IgD-negative memory B cell (primary cell): ENCODE measurements at regions not wholly inside any gene's neighbourhood (a gene's known extent, or its start where the extent isn't known, plus 50 kb on each side); places are given as distances from the start of the nearest gene placed in this dataset.

Experiments used
- H3K27ac Mint-ChIP-seq, 3 donors: one replicate each; pipeline ENCODE4 v1.8.0; 2020 to 2022; ENCODE audit warnings: mild to moderate bottlenecking in 3 of 3, mixed read lengths in 3 of 3, moderate library complexity in 1 of 3
- H3K27me3 Mint-ChIP-seq: one replicate; pipeline ENCODE4 v1.8.0; 2021; ENCODE audit warnings: mixed read lengths
- H3K36me3 Mint-ChIP-seq: one replicate; pipeline ENCODE4 v1.8.0; 2020; ENCODE audit warnings: mild to moderate bottlenecking, mixed read lengths
- H3K4me1 Mint-ChIP-seq, 3 donors: one replicate each; pipeline ENCODE4 v1.8.0; 2020 to 2022; ENCODE audit warnings: mixed read lengths in 3 of 3, mild to moderate bottlenecking in 1 of 3
- H3K4me3 Mint-ChIP-seq, 4 donors: one replicate each; pipeline ENCODE4 v1.8.0; 2020 to 2022; ENCODE audit warnings: mild to moderate bottlenecking in 4 of 4, mixed read lengths in 4 of 4, moderate library complexity in 3 of 4
- H3K9me3 Mint-ChIP-seq, 3 donors: one replicate each; pipeline ENCODE4 v1.8.0; 2020 to 2021; ENCODE audit warnings: mixed read lengths in 3 of 3, mild to moderate bottlenecking in 1 of 3

- no peaks in the 10 kb centered on the region for H3K36me3 Mint-ChIP-seq
- peak overlapping the region in 2 of 3 donors; percentile 53 for H3K27ac Mint-ChIP-seq
- no peaks in the 10 kb centered on the region for H3K4me1 Mint-ChIP-seq
- peaks cover 7% of the 10 kb centered on the region for H3K27me3 Mint-ChIP-seq
- no peaks in the 10 kb centered on the region for H3K9me3 Mint-ChIP-seq
- H3K4me3 Mint-ChIP-seq: no peak overlapping the region
Observed at GRCh38 chr2:239519089-239519920, 118.5 kb upstream of the HDAC4 start.

- no peak overlapping the region for H3K27ac Mint-ChIP-seq
- no peaks in the 10 kb centered on the region for H3K9me3 Mint-ChIP-seq
- H3K4me1 Mint-ChIP-seq: no peaks in the 10 kb centered on the region
- no peak overlapping the region for H3K4me3 Mint-ChIP-seq
- peaks cover 7% of the 10 kb centered on the region for H3K27me3 Mint-ChIP-seq
- H3K36me3 Mint-ChIP-seq: no peaks in the 10 kb centered on the region
Observed at GRCh38 chr2:239518286-239519088, 117.7 kb upstream of the HDAC4 start.

GRCh38 chr2:239517686-239518085 is 116.9 kb upstream of the HDAC4 start:
- Mint-ChIP-seq H3K9me3 (no peaks in the 10 kb centered on the region), H3K27me3 (peaks cover 7% of the 10 kb centered on the region), H3K36me3 (no peaks in the 10 kb centered on the region), H3K4me3 (no peak overlapping the region), H3K27ac (no peak overlapping the region), H3K4me1 (no peaks in the 10 kb centered on the region)

GRCh38 chr2:239516954-239517305 is 116.1 kb upstream of the HDAC4 start:
- H3K9me3 Mint-ChIP-seq: no peaks in the 10 kb centered on the region

GRCh38 chr2:239516286-239516953 is 115.6 kb upstream of the HDAC4 start:
- Mint-ChIP-seq H3K4me3 (no peak overlapping the region), H3K4me1 (no peaks in the 10 kb centered on the region), H3K27ac (no peak overlapping the region), H3K36me3 (no peaks in the 10 kb centered on the region), H3K27me3 (peaks cover 3% of the 10 kb centered on the region), H3K9me3 (no peaks in the 10 kb centered on the region)

More at GRCh38 chr2:239516954-239517305, 116.1 kb upstream of the HDAC4 start:
- Mint-ChIP-seq H3K27ac (no peak overlapping the region), H3K4me1 (no peaks in the 10 kb centered on the region), H3K4me3 (no peak overlapping the region), H3K36me3 (no peaks in the 10 kb centered on the region), H3K27me3 (peaks cover 3% of the 10 kb centered on the region)

- H3K4me3 Mint-ChIP-seq: peak overlapping the region in 1 of 4 donors; percentile 76
- no peaks in the 10 kb centered on the region for H3K4me1 Mint-ChIP-seq
- H3K9me3 Mint-ChIP-seq: peaks cover 0 to 2% (median 0%) of the 10 kb centered on the region in 3 donors
- H3K27ac Mint-ChIP-seq: peak overlapping the region in 1 of 3 donors; percentile 88
- H3K36me3 Mint-ChIP-seq: no peaks in the 10 kb centered on the region
- H3K27me3 Mint-ChIP-seq: peaks cover 3% of the 10 kb centered on the region
Observed at GRCh38 chr2:239514754-239515530, 114.1 kb upstream of the HDAC4 start.

- Mint-ChIP-seq H3K27ac (no peak overlapping the region), H3K27me3 (peaks cover 3% of the 10 kb centered on the region), H3K36me3 (peaks cover 1% of the 10 kb centered on the region), H3K4me1 (no peaks in the 10 kb centered on the region), H3K9me3 (peaks cover 0 to 2% (median 0%) of the 10 kb centered on the region in 3 donors), H3K4me3 (no peak overlapping the region)
Observed at GRCh38 chr2:239512054-239512453, 111.2 kb upstream of the HDAC4 start.

GRCh38 chr2:239509373-239510143 is 108.7 kb upstream of the HDAC4 start:
- Mint-ChIP-seq H3K27ac (no peak overlapping the region), H3K4me1 (no peaks in the 10 kb centered on the region), H3K4me3 (no peak overlapping the region), H3K36me3 (peaks cover 1% of the 10 kb centered on the region), H3K9me3 (peaks cover 0 to 2% (median 2%) of the 10 kb centered on the region in 3 donors), H3K27me3 (no peaks in the 10 kb centered on the region)

GRCh38 chr2:239508261-239508660 is 107.4 kb upstream of the HDAC4 start:
- no peak overlapping the region for H3K4me3 Mint-ChIP-seq
- no peak overlapping the region for H3K27ac Mint-ChIP-seq
- no peaks in the 10 kb centered on the region for H3K27me3 Mint-ChIP-seq
- H3K9me3 Mint-ChIP-seq: peaks cover 0 to 2% (median 2%) of the 10 kb centered on the region in 3 donors
- no peaks in the 10 kb centered on the region for H3K4me1 Mint-ChIP-seq
- peaks cover 1% of the 10 kb centered on the region for H3K36me3 Mint-ChIP-seq

GRCh38 chr2:239507576-239508258 is 106.9 kb upstream of the HDAC4 start:
- no peak overlapping the region for H3K27ac Mint-ChIP-seq
- peaks cover 0 to 2% (median 2%) of the 10 kb centered on the region in 3 donors for H3K9me3 Mint-ChIP-seq

GRCh38 chr2:239506961-239507360 is 106.1 kb upstream of the HDAC4 start:
- no peaks in the 10 kb centered on the region for H3K4me1 Mint-ChIP-seq
- H3K27ac Mint-ChIP-seq: no peak overlapping the region
- H3K27me3 Mint-ChIP-seq: no peaks in the 10 kb centered on the region
- H3K36me3 Mint-ChIP-seq: peaks cover 1% of the 10 kb centered on the region
- peaks cover 0 to 2% (median 2%) of the 10 kb centered on the region in 3 donors for H3K9me3 Mint-ChIP-seq
- no peak overlapping the region for H3K4me3 Mint-ChIP-seq

More at GRCh38 chr2:239507576-239508258, 106.9 kb upstream of the HDAC4 start:
- H3K4me3 Mint-ChIP-seq: no peak overlapping the region
- H3K27me3 Mint-ChIP-seq: no peaks in the 10 kb centered on the region
- no peaks in the 10 kb centered on the region for H3K4me1 Mint-ChIP-seq
- H3K36me3 Mint-ChIP-seq: peaks cover 1% of the 10 kb centered on the region

GRCh38 chr2:239506101-239506857 is 105.5 kb upstream of the HDAC4 start:
- no peak overlapping the region for H3K27ac Mint-ChIP-seq
- peaks cover 0 to 2% (median 2%) of the 10 kb centered on the region in 3 donors for H3K9me3 Mint-ChIP-seq
- peaks cover 1% of the 10 kb centered on the region for H3K36me3 Mint-ChIP-seq
- no peak overlapping the region for H3K4me3 Mint-ChIP-seq
- H3K27me3 Mint-ChIP-seq: no peaks in the 10 kb centered on the region
- no peaks in the 10 kb centered on the region for H3K4me1 Mint-ChIP-seq
